CD14-positive monocyte (primary cell): ENCODE measurements at regions not wholly inside any gene's neighbourhood (a gene's known extent, or its start where the extent isn't known, plus 50 kb on each side); places are given as distances from the start of the nearest gene placed in this dataset.

Experiments
- DNase-seq, 3 donors: peaks; one replicate each; pipeline ENCODE4 v3.0.0-alpha.2; 2011 to 2022
- H2AFZ ChIP-seq: 2 replicates; pipeline ENCODE4 v1.6.0; 2012; ENCODE audit warnings: mild to moderate bottlenecking, low read depth, low read length, inconsistent platforms; ENCODE audit not compliant: insufficient read depth, poor library complexity, severe bottlenecking
- H3K27ac ChIP-seq, 2 donors: 1 replicate in 1 of 2; 2 replicates in 1 of 2; pipeline ENCODE4 v1.5.1; 2012 to 2013; ENCODE audit warnings: low read length in 2 of 2, control low read depth in 1 of 2, inconsistent platforms in 1 of 2, low read depth in 1 of 2, mild to moderate bottlenecking in 1 of 2
- H3K27me3 ChIP-seq, 2 donors: one replicate each; pipeline versions ENCODE4 v1.6.0 to v1.6.1; 2011 to 2013; ENCODE audit warnings: low read length in 2 of 2; ENCODE audit not compliant: control insufficient read depth in 2 of 2, insufficient read depth in 2 of 2
- H3K36me3 ChIP-seq, 2 donors: replicated peaks in 1 of 2; 1 replicate in 1 of 2; 2 replicates in 1 of 2; pipeline versions ENCODE4 v1.5.1 to v1.6.1; 2012 to 2013; ENCODE audit warnings: low read length in 2 of 2, control low read depth in 1 of 2, inconsistent platforms in 1 of 2, mild to moderate bottlenecking in 1 of 2; ENCODE audit not compliant: insufficient read depth in 2 of 2, control insufficient read depth in 1 of 2
- H3K4me1 ChIP-seq, 2 donors: 1 replicate in 1 of 2; 2 replicates in 1 of 2; pipeline versions ENCODE4 v1.5.1 to v1.6.1; 2012 to 2013; ENCODE audit warnings: low read length in 2 of 2, control low read depth in 1 of 2, inconsistent platforms in 1 of 2, mild to moderate bottlenecking in 1 of 2, moderate library complexity in 1 of 2; ENCODE audit not compliant: insufficient read depth in 2 of 2, control insufficient read depth in 1 of 2
- H3K4me2 ChIP-seq: replicated peaks from 2 replicates; pipeline ENCODE3; 2012; ENCODE audit warnings: low read length, moderate library complexity, mild to moderate bottlenecking; ENCODE audit not compliant: poor library complexity, severe bottlenecking; ENCODE audit errors: extremely low read depth
- H3K4me3 ChIP-seq, 3 experiments: fragments of 200-600 bp in 1 of 3; sonication (generic) in 1 of 3; replicated peaks in 1 of 3; 1 replicate in 2 of 3; 2 replicates in 1 of 3; pipeline ENCODE4 v1.5.1; 2011 to 2013; ENCODE audit warnings: low read length in 3 of 3, mild to moderate bottlenecking in 3 of 3, control low read depth in 2 of 3, low read depth in 2 of 3, inconsistent platforms in 1 of 3, moderate library complexity in 1 of 3
- H3K79me2 ChIP-seq: 2 replicates; pipeline ENCODE4 v1.6.0; 2012; ENCODE audit warnings: mild to moderate bottlenecking, control low read depth, inconsistent platforms, low read length, moderate library complexity; ENCODE audit not compliant: insufficient read depth
- H3K9ac ChIP-seq: 2 replicates; pipeline ENCODE4 v1.6.0; 2017; ENCODE audit warnings: low read length, mild to moderate bottlenecking; ENCODE audit not compliant: insufficient read depth, poor library complexity, severe bottlenecking
- H3K9me3 ChIP-seq, 2 donors: replicated peaks in 1 of 2; 1 replicate in 1 of 2; 2 replicates in 1 of 2; pipeline versions ENCODE4 v1.5.1 to v1.6.1; 2012 to 2013; ENCODE audit warnings: low read length in 2 of 2, control low read depth in 1 of 2; ENCODE audit not compliant: control insufficient read depth in 1 of 2, insufficient read depth in 1 of 2
- H4K20me1 ChIP-seq: 2 replicates; pipeline ENCODE4 v1.6.0; 2012; ENCODE audit warnings: mild to moderate bottlenecking, low read length, control low read depth, moderate library complexity; ENCODE audit not compliant: insufficient read depth
- H3K27ac Mint-ChIP-seq, 7 donors: one replicate each; pipeline ENCODE4 v1.8.0; 2020; ENCODE audit warnings: mild to moderate bottlenecking in 7 of 7, mixed read lengths in 7 of 7, moderate library complexity in 6 of 7, inconsistent platforms in 2 of 7
- H3K27me3 Mint-ChIP-seq, 3 donors: one replicate each; pipeline ENCODE4 v1.8.0; 2021 to 2022; ENCODE audit warnings: low read depth in 3 of 3, mild to moderate bottlenecking in 3 of 3, mixed read lengths in 3 of 3, moderate library complexity in 3 of 3, inconsistent platforms in 1 of 3
- H3K36me3 Mint-ChIP-seq, 2 donors: one replicate each; pipeline ENCODE4 v1.8.0; 2020; ENCODE audit warnings: mixed read lengths in 2 of 2, inconsistent platforms in 1 of 2, mild to moderate bottlenecking in 1 of 2
- H3K4me1 Mint-ChIP-seq: one replicate; pipeline ENCODE4 v1.8.0; 2020; ENCODE audit warnings: mild to moderate bottlenecking, mixed read lengths
- H3K4me3 Mint-ChIP-seq, 2 donors: one replicate each; pipeline ENCODE4 v1.8.0; 2020; ENCODE audit warnings: mild to moderate bottlenecking in 2 of 2, mixed read lengths in 2 of 2, moderate library complexity in 1 of 2
- H3K9me3 Mint-ChIP-seq, 7 donors: one replicate each; pipeline ENCODE4 v1.8.0; 2020 to 2022; ENCODE audit warnings: mixed read lengths in 7 of 7, mild to moderate bottlenecking in 6 of 7, moderate library complexity in 6 of 7, inconsistent platforms in 2 of 7
- CTCF ChIP-seq: fragments of 200-600 bp; IDR thresholded peaks from one replicate; pipeline ENCODE4 v1.8.0; 2022; ENCODE audit warnings: antibody characterized with exemption, mild to moderate bottlenecking
- WGBS: methylation state at CpG from one replicate; pipeline ENCODE4 v1.1.5; 2013; ENCODE audit warnings: missing lambda C conversion rate; ENCODE audit not compliant: insufficient coverage; 5-methylcytosine and 5-hydroxymethylcytosine counted together
- intact Hi-C, 2 donors: fragments of 100-400 bp; cut with micrococcal nuclease; formaldehyde crosslinking; loops; one replicate each; pipeline versions ENCODE4 v1.15.0 to v1.15.1; 2023

GRCh38 chr2:144780983-144781382, 261.1 kb upstream of the ZEB2 start:
- no peak for TF ChIP-seq CTCF
- WGBS: no CpG with 5 or more reads among the region's 3 CpGs
- Histone ChIP-seq H3K79me2 (no peaks in the 10 kb centered on the region), H3K4me2 (no peak overlapping the region), H3K4me1 (peaks cover 0 to 9% of the 10 kb centered on the region in 2 donors), H4K20me1 (no peaks in the 10 kb centered on the region), H3K4me3 (no peak overlapping the region), H3K27me3 (no peaks in the 10 kb centered on the region), H3K9me3 (peaks cover 0 to 10% of the 10 kb centered on the region in 2 donors), H2AFZ (no peak overlapping the region), H3K9ac (no peak overlapping the region), H3K36me3 (no peaks in the 10 kb centered on the region), H3K27ac (no peak overlapping the region)
- no peak for DNase-seq
- H3K27me3 Mint-ChIP-seq: peaks cover 0 to 2% (median 0%) of the 10 kb centered on the region in 3 donors
- H3K4me1 Mint-ChIP-seq: peaks cover 5% of the 10 kb centered on the region
- no peak overlapping the region for H3K27ac Mint-ChIP-seq
- H3K4me3 Mint-ChIP-seq: no peak overlapping the region
- intact Hi-C loops: no loop called here
- H3K36me3 Mint-ChIP-seq: no peaks in the 10 kb centered on the region
- peaks cover 0 to 8% (median 4%) of the 10 kb centered on the region in 7 donors for H3K9me3 Mint-ChIP-seq

DNA sequence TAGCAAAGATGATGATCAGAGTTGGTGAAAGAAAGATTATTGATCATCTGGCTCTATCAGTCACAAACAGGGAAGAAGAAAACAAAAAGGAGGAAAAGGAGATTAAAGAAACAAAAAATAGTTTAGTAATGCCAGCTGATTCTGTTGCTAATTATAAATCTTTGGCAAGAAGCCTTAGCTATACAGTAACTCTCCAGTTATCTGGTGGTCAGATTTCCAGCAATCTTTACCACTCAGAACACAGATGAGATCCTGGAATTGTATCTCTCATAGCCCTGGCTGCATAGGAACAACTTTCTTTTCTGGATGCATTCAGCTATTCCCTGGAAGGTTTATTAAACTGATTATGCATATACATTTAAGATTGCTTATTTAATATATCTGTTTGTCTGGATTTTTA, 256.8 kb upstream of the ZEB2 start:
- no peak overlapping the region for H3K27ac ChIP-seq
- no peak overlapping the region for H3K27ac Mint-ChIP-seq
- peaks cover 7 to 23% of the 10 kb centered on the region in 2 donors for H3K4me1 ChIP-seq
- no peak overlapping the region for H2AFZ ChIP-seq
- no peak overlapping the region for H3K4me3 ChIP-seq
- no peaks in the 10 kb centered on the region for H3K79me2 ChIP-seq
- peaks cover 9% of the 10 kb centered on the region for H3K4me1 Mint-ChIP-seq
- H3K9me3 Mint-ChIP-seq: peaks cover 0 to under 1% (median 0%) of the 10 kb centered on the region in 7 donors
- TF ChIP-seq CTCF: no peak
- no peaks in the 10 kb centered on the region for H4K20me1 ChIP-seq
- DNase-seq: no peak
- H3K36me3 Mint-ChIP-seq: no peaks in the 10 kb centered on the region
- H3K4me2 ChIP-seq: no peak overlapping the region
- H3K9ac ChIP-seq: no peak overlapping the region
- H3K36me3 ChIP-seq: no peaks in the 10 kb centered on the region
- intact Hi-C loops: no loop called here
- no peaks in the 10 kb centered on the region for H3K9me3 ChIP-seq
- no peaks in the 10 kb centered on the region for H3K27me3 Mint-ChIP-seq
- no peak overlapping the region for H3K4me3 Mint-ChIP-seq
- H3K27me3 ChIP-seq: no peaks in the 10 kb centered on the region
